ENCODE measurements at regions not wholly inside any gene's neighbourhood (a gene's known extent, or its start where the extent isn't known, plus 50 kb on each side); places are given as distances from the start of the nearest gene placed in this dataset.

GRCh38 chr4:43332052-43332425 is 439.5 kb downstream of the GRXCR1 start:
- POLR2A ChIA-PET: no interaction called here

GRCh38 chr4:43337707-43338106 is 445.2 kb downstream of the GRXCR1 start:
- ChIA-PET CTCF (no interaction called here), POLR2A (no interaction called here)
- Histone ChIP-seq H3K9me3 (ENCODE audit: control insufficient read depth, insufficient read depth, low read depth, low read length) (no peaks in the 10 kb centered on the region), H3K27ac (ENCODE audit: extremely low read depth, low read depth, low read length) (no peak overlapping the region), H3K36me3 (ENCODE audit: control insufficient read depth in 2 of 2, insufficient read depth in 1 of 2, low read length in 2 of 2) (no peaks in the 10 kb centered on the region), H3K4me3 (ENCODE audit: low read depth, low read length) (no peak overlapping the region), H3K4me1 (ENCODE audit: control insufficient read depth, insufficient read depth, low read length) (no peaks in the 10 kb centered on the region)
- TF ChIP-seq ZNF561 (tag by site-specific recombination; IDR thresholded peaks at IDR 0.05; ENCODE audit: borderline replicate concordance) (no peak), ZNF404 (tag by site-specific recombination; IDR thresholded peaks at IDR 0.05) (no peak), GLIS1 (tag by site-specific recombination; IDR thresholded peaks at IDR 0.05) (no peak), ZBTB11 (tag by site-specific recombination; conservative IDR thresholded peaks at IDR 0.05; ENCODE audit: low read depth) (no peak), ZNF155 (tag by site-specific recombination; IDR thresholded peaks at IDR 0.05) (no peak), SALL2 (tag by site-specific recombination; IDR thresholded peaks at IDR 0.05; ENCODE audit: borderline replicate concordance) (no peak), ZNF664 (tag by site-specific recombination; IDR thresholded peaks at IDR 0.05) (no peak), ZNF843 (tag by site-specific recombination; IDR thresholded peaks at IDR 0.05) (no peak), ZNF184 (tag by site-specific recombination; IDR thresholded peaks at IDR 0.05) (no peak), ZNF211 (tag by site-specific recombination; IDR thresholded peaks at IDR 0.05; ENCODE audit: low read depth) (no peak), ZNF521 (tag by site-specific recombination; IDR thresholded peaks at IDR 0.05) (no peak), ZNF776 (tag by site-specific recombination; IDR thresholded peaks at IDR 0.05; ENCODE audit: borderline replicate concordance) (no peak), ZNF350 (tag by site-specific recombination; IDR thresholded peaks at IDR 0.05) (no peak), ZNF354C (tag by site-specific recombination; IDR thresholded peaks at IDR 0.05; ENCODE audit: borderline replicate concordance, low read depth) (no peak), BCL6B (tag by site-specific recombination; IDR thresholded peaks at IDR 0.05) (no peak), ZSCAN30 (tag by site-specific recombination; IDR thresholded peaks at IDR 0.05) (no peak), ZNF19 (tag by site-specific recombination; IDR thresholded peaks at IDR 0.05; ENCODE audit: low read depth) (no peak), ZNF311 (tag by site-specific recombination; IDR thresholded peaks at IDR 0.05; ENCODE audit: borderline replicate concordance) (no peak)

More at GRCh38 chr4:43332052-43332425, 439.5 kb downstream of the GRXCR1 start:
- H3K36me3 ChIP-seq (ENCODE audit: control insufficient read depth in 2 of 2, insufficient read depth in 1 of 2, low read length in 2 of 2): no peaks in the 10 kb centered on the region
- H3K9me3 ChIP-seq (ENCODE audit: control insufficient read depth, insufficient read depth, low read depth, low read length): no peaks in the 10 kb centered on the region
- H3K4me3 ChIP-seq (ENCODE audit: low read depth, low read length): no peak overlapping the region
- CTCF ChIA-PET: no interaction called here
- TF ChIP-seq ZNF707 (tag by site-specific recombination; IDR thresholded peaks at IDR 0.05): no peak
- TF ChIP-seq AEBP2 (tag by site-specific recombination; IDR thresholded peaks at IDR 0.05; ENCODE audit: borderline replicate concordance): no peak
- no peak for TF ChIP-seq ZNF311 (tag by site-specific recombination; IDR thresholded peaks at IDR 0.05; ENCODE audit: borderline replicate concordance)
- TF ChIP-seq HIC1 (tag by site-specific recombination; IDR thresholded peaks at IDR 0.05): no peak
- TF ChIP-seq ZNF292 (tag by site-specific recombination; IDR thresholded peaks at IDR 0.05; ENCODE audit: borderline replicate concordance, low read depth): no peak
- TF ChIP-seq TCF7L2 (IDR thresholded peaks at IDR 0.05; ENCODE audit: borderline replicate concordance, low read depth, low read length): no peak
- no peak for TF ChIP-seq ZEB2 (tag by site-specific recombination; IDR thresholded peaks at IDR 0.05)
- H3K4me1 ChIP-seq (ENCODE audit: control insufficient read depth, insufficient read depth, low read length): no peaks in the 10 kb centered on the region
- no peak overlapping the region for H3K27ac ChIP-seq (ENCODE audit: extremely low read depth, low read depth, low read length)
